Fibroblast of villous mesenchyme (primary cell): ENCODE measurements at regions not wholly inside any gene's neighbourhood (a gene's known extent, or its start where the extent isn't known, plus 50 kb on each side); places are given as distances from the start of the nearest gene placed in this dataset.

Experiments
- DNase-seq: peaks from one replicate; pipeline ENCODE4 v3.0.0-alpha.2; 2010; ENCODE audit warnings: low read depth
- H3K4me3 ChIP-seq: 2 replicates; pipeline ENCODE4 v1.5.1; 2011; ENCODE audit warnings: low read depth, mild to moderate bottlenecking, low read length
- CTCF ChIP-seq: IDR thresholded peaks from 2 replicates; pipeline ENCODE4 v1.5.1; 2012; ENCODE audit warnings: low read depth, mild to moderate bottlenecking, low read length; ENCODE audit not compliant: insufficient read depth

- TF ChIP-seq CTCF, result no peak
- DNase-seq, result no peak
- H3K4me3 ChIP-seq, result no peak overlapping the region
Observed at GRCh38 chr2:138432971-138433370, 68.6 kb upstream of the SPOPL start.

- DNase-seq, result no peak
Observed at GRCh38 chr2:138433995-138434951, 67.3 kb upstream of the SPOPL start.

GRCh38 chr2:138435701-138436100, 65.9 kb upstream of the SPOPL start:
- no peak for DNase-seq
- TF ChIP-seq CTCF, result no peak
- no peak overlapping the region for H3K4me3 ChIP-seq

More at GRCh38 chr2:138433995-138434951, 67.3 kb upstream of the SPOPL start:
- TF ChIP-seq CTCF, result no peak
- H3K4me3 ChIP-seq, result no peak overlapping the region

- no peak for DNase-seq
- no peak for TF ChIP-seq CTCF
- H3K4me3 ChIP-seq, result no peak overlapping the region
Observed at GRCh38 chr2:138439733-138440132, 61.8 kb upstream of the SPOPL start.

- DNase-seq, result no peak
- TF ChIP-seq CTCF, result no peak
- no peak overlapping the region for H3K4me3 ChIP-seq
Observed at GRCh38 chr2:138440759-138441158, 60.8 kb upstream of the SPOPL start.

GRCh38 chr2:138441916-138442315, 59.7 kb upstream of the SPOPL start:
- no peak for TF ChIP-seq CTCF
- DNase-seq, result no peak

More at GRCh38 chr2:138441916-138442315, 59.7 kb upstream of the SPOPL start:
- no peak overlapping the region for H3K4me3 ChIP-seq
